Brain microvascular endothelial cell (primary cell): ENCODE measurements at regions not wholly inside any gene's neighbourhood (a gene's known extent, or its start where the extent isn't known, plus 50 kb on each side); places are given as distances from the start of the nearest gene placed in this dataset.

Source experiments
- DNase-seq: peaks from one replicate; pipeline ENCODE4 v3.0.0-alpha.2; 2020
- H3K27ac ChIP-seq: fragments of 250-450 bp; sonication (Bioruptor Pico); 2 replicates; pipeline ENCODE4 v1.5.1; 2020; ENCODE audit warnings: mild to moderate bottlenecking, moderate library complexity
- H3K27me3 ChIP-seq: fragments of 250-450 bp; sonication (Bioruptor Pico); replicated peaks from 2 replicates; pipeline ENCODE4 v1.5.1; 2020; ENCODE audit warnings: mild to moderate bottlenecking
- H3K36me3 ChIP-seq: fragments of 250-450 bp; sonication (Bioruptor Pico); replicated peaks from 2 replicates; pipeline ENCODE4 v1.5.1; 2020; ENCODE audit warnings: mild to moderate bottlenecking
- H3K4me3 ChIP-seq: 2 replicates; pipeline ENCODE4 v1.5.1; 2011; ENCODE audit warnings: low read depth, mild to moderate bottlenecking, control low read depth, low read length, moderate library complexity
- CTCF ChIP-seq: IDR thresholded peaks from 2 replicates; pipeline ENCODE4 v1.5.1; 2011; ENCODE audit warnings: low read depth, mild to moderate bottlenecking, moderate library complexity, low read length, control low read depth, inconsistent platforms; ENCODE audit errors: missing control alignments
- in situ Hi-C: cut with HindIII; loops from 2 replicates; pipeline ENCODE4 v1.10.0; 2017; ENCODE audit warnings: low sequenced_read_pairs, low pct_ligation_motif_present

DNA sequence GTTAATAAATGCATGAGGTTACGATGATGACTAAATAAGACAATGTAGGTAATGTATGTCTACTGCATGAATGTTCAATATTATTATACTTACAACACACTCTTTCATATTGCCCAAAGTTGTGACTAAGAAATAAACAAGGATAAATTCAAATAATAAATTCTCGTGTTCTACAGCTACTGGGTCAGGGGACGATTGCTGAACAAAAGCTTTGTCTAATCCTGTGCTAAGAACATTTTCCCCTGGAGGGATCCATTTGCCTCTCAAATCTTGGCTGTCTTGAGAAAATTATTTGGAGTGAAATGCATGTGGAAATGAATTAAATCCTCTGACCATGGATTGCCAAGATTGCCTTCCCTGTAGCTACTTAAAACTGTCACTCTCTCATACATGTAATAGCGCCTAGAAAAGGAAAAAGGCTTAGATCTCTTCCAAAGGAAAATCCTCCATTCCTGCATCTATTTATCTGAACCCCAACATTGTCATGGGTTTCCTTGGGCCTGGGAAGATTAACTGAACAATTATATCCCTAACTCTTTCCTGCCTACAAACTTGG lies 893.8 kb upstream of the ACO1 start:
- Histone ChIP-seq H3K27ac (no peak overlapping the region), H3K4me3 (no peak overlapping the region), H3K36me3 (no peaks in the 10 kb centered on the region), H3K27me3 (no peaks in the 10 kb centered on the region)
- in situ Hi-C loops = no loop called here
- no peak for DNase-seq
- no peak for TF ChIP-seq CTCF

DNA sequence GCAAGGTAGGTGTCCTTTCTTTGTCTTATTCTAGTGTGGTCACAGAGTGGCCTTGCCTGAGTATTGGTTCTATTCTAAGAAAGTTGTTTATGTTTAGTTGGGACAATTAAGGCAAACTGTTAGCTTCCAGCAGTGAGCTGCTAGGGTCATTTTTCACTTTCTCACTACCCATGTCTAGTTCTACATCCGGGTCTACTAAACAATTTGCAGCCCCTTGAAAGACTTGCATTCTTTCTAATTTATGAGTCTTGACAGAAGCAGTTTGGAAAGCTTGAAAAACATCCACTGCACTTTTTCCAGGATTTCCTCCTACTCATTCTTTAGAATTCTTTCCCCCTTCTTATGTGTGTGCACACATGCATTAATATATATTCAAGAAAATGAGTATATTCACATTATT lies 892.2 kb upstream of the ACO1 start:
- Histone ChIP-seq H3K36me3 (no peaks in the 10 kb centered on the region), H3K4me3 (no peak overlapping the region), H3K27ac (no peak overlapping the region), H3K27me3 (no peaks in the 10 kb centered on the region)
- no peak for DNase-seq
- TF ChIP-seq CTCF = no peak
- in situ Hi-C loops = no loop called here

- Histone ChIP-seq H3K27ac (no peak overlapping the region), H3K36me3 (no peaks in the 10 kb centered on the region), H3K27me3 (no peaks in the 10 kb centered on the region), H3K4me3 (no peak overlapping the region)
- no peak for DNase-seq
- in situ Hi-C loops = no loop called here
- TF ChIP-seq CTCF = no peak
Measured at GRCh38 chr9:31500422-31500821, 884.0 kb upstream of the ACO1 start.

- no peak for TF ChIP-seq CTCF
- Histone ChIP-seq H3K27me3 (no peaks in the 10 kb centered on the region), H3K4me3 (no peak overlapping the region), H3K27ac (no peak overlapping the region), H3K36me3 (no peaks in the 10 kb centered on the region)
- no peak for DNase-seq
- in situ Hi-C loops = no loop called here
Measured at GRCh38 chr9:31519011-31519410, 865.4 kb upstream of the ACO1 start.

GRCh38 chr9:31519424-31519823 lies 865.0 kb upstream of the ACO1 start:
- Histone ChIP-seq H3K4me3 (no peak overlapping the region), H3K27me3 (no peaks in the 10 kb centered on the region), H3K36me3 (no peaks in the 10 kb centered on the region), H3K27ac (no peak overlapping the region)
- in situ Hi-C loops = no loop called here
- DNase-seq = peak; percentile 2
- no peak for TF ChIP-seq CTCF

DNA sequence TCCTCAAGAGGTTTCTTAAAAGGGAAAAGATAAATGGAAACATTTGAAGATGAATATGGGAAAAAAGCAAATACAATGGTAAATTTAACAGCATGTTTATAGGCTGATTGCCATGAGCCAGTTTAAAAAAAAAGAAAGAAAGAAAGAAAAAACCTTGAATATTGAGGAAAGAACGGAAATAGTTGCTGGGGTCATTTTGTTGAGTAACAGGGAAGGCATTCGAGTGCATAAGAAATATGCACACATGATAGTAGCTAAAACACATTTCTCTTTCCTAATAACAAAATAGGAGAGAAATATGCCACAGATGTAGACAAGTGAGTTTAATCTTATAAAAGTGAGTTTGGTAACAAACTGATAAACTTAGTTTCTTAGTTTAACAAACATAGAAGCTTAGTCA lies 864.6 kb upstream of the ACO1 start:
- in situ Hi-C loops = no loop called here
- Histone ChIP-seq H3K36me3 (no peaks in the 10 kb centered on the region), H3K27me3 (no peaks in the 10 kb centered on the region), H3K4me3 (no peak overlapping the region), H3K27ac (no peak overlapping the region)
- TF ChIP-seq CTCF = no peak
- peak; percentile 7 for DNase-seq
